ENCODE measurements at regions not wholly inside any gene's neighbourhood (a gene's known extent, or its start where the extent isn't known, plus 50 kb on each side); places are given as distances from the start of the nearest gene placed in this dataset.
"Not testable (repeated sequence)": the region's sequence is repeated elsewhere in the genome, so short reads cannot be mapped to it uniquely, and the experiment has no call there.

- no peak for TF ChIP-seq CTCF (IDR thresholded peaks at IDR 0.05; ENCODE audit: borderline replicate concordance, control extremely low read depth, extremely low read depth, insufficient read depth, missing control alignments)
- no peak for DNase-seq (ENCODE audit: low spot score)
- in situ Hi-C loops (cut with MboI; ENCODE audit: low sequenced_read_pairs, unreplicated experiment): no loop called here
These were observed 169.1 kb upstream of the KLF7 start for GRCh38 chr2:207334624-207335371.

- no peak for DNase-seq (ENCODE audit: low spot score)
- no peak for TF ChIP-seq CTCF (IDR thresholded peaks at IDR 0.05; ENCODE audit: borderline replicate concordance, control extremely low read depth, extremely low read depth, insufficient read depth, missing control alignments)
- in situ Hi-C loops (cut with MboI; ENCODE audit: low sequenced_read_pairs, unreplicated experiment): no loop called here
These were observed 171.8 kb upstream of the KLF7 start for GRCh38 chr2:207337234-207338219.

GRCh38 chr2:207338220-207338607 is 172.5 kb upstream of the KLF7 start:
- in situ Hi-C loops (cut with MboI; ENCODE audit: low sequenced_read_pairs, unreplicated experiment): no loop called here
- TF ChIP-seq CTCF (IDR thresholded peaks at IDR 0.05; ENCODE audit: borderline replicate concordance, control extremely low read depth, extremely low read depth, insufficient read depth, missing control alignments): no peak
- no peak for DNase-seq (ENCODE audit: low spot score)

GRCh38 chr2:207338610-207339009 is 172.9 kb upstream of the KLF7 start:
- no peak for DNase-seq (ENCODE audit: low spot score)
- in situ Hi-C loops (cut with MboI; ENCODE audit: low sequenced_read_pairs, unreplicated experiment): no loop called here
- TF ChIP-seq CTCF (IDR thresholded peaks at IDR 0.05; ENCODE audit: borderline replicate concordance, control extremely low read depth, extremely low read depth, insufficient read depth, missing control alignments): no peak

- no peak for DNase-seq (ENCODE audit: low spot score)
- no peak for TF ChIP-seq CTCF (IDR thresholded peaks at IDR 0.05; ENCODE audit: borderline replicate concordance, control extremely low read depth, extremely low read depth, insufficient read depth, missing control alignments)
- in situ Hi-C loops (cut with MboI; ENCODE audit: low sequenced_read_pairs, unreplicated experiment): no loop called here
These were observed 175.5 kb upstream of the KLF7 start for GRCh38 chr2:207341112-207341750.

GRCh38 chr2:207341804-207342203 is 176.1 kb upstream of the KLF7 start:
- TF ChIP-seq CTCF (IDR thresholded peaks at IDR 0.05; ENCODE audit: borderline replicate concordance, control extremely low read depth, extremely low read depth, insufficient read depth, missing control alignments): peak; percentile 8
- in situ Hi-C loops (cut with MboI; ENCODE audit: low sequenced_read_pairs, unreplicated experiment): no loop called here
- no peak for DNase-seq (ENCODE audit: low spot score)

- in situ Hi-C loops (cut with MboI; ENCODE audit: low sequenced_read_pairs, unreplicated experiment); DNase-seq (ENCODE audit: low spot score): not testable (repeated sequence)
These were observed 179.0 kb upstream of the KLF7 start for GRCh38 chr2:207344596-207345394.
